WERI-Rb-1 (cell line): ENCODE measurements at regions not wholly inside any gene's neighbourhood (a gene's known extent, or its start where the extent isn't known, plus 50 kb on each side); places are given as distances from the start of the nearest gene placed in this dataset.

Source experiments
- DNase-seq: peaks from one replicate; pipeline ENCODE4 v3.0.0-alpha.2; 2020
- H3K27ac ChIP-seq: fragments of 250-450 bp; sonication (Bioruptor Pico); 2 replicates; pipeline ENCODE4 v1.5.1; 2020; ENCODE audit warnings: mild to moderate bottlenecking, moderate library complexity
- H3K27me3 ChIP-seq: fragments of 250-450 bp; sonication (Bioruptor Pico); 2 replicates; pipeline ENCODE4 v1.5.1; 2021; ENCODE audit warnings: mild to moderate bottlenecking, low read depth, moderate library complexity; ENCODE audit not compliant: insufficient read depth, severe bottlenecking
- H3K36me3 ChIP-seq: fragments of 250-450 bp; sonication (Bioruptor Pico); 2 replicates; pipeline ENCODE4 v1.5.1; 2020; ENCODE audit warnings: mild to moderate bottlenecking, moderate library complexity
- H3K4me3 ChIP-seq: 2 replicates; pipeline ENCODE4 v1.5.1; 2011; ENCODE audit warnings: low read depth, mild to moderate bottlenecking, control low read depth, low read length
- H3K9me3 ChIP-seq: fragments of 250-450 bp; sonication (Bioruptor Pico); 2 replicates; pipeline ENCODE4 v1.5.1; 2021; ENCODE audit warnings: mild to moderate bottlenecking, moderate library complexity; ENCODE audit not compliant: severe bottlenecking
- CTCF ChIP-seq: IDR thresholded peaks from 2 replicates; pipeline ENCODE4 v1.5.1; 2011; ENCODE audit warnings: low read depth, mild to moderate bottlenecking, control low read depth, inconsistent platforms, low read length

GRCh38 chr12:110992909-110993308 is 72.5 kb upstream of the MYL2 start:
- H3K27ac ChIP-seq: no peak overlapping the region
- DNase-seq: no peak

GRCh38 chr12:110983811-110984210 is 63.4 kb upstream of the MYL2 start:
- Histone ChIP-seq H3K4me3 (no peak overlapping the region), H3K36me3 (no peaks in the 10 kb centered on the region), H3K27ac (no peak overlapping the region), H3K27me3 (no peaks in the 10 kb centered on the region), H3K9me3 (no peaks in the 10 kb centered on the region)
- DNase-seq: no peak
- TF ChIP-seq CTCF: no peak

More at GRCh38 chr12:110992909-110993308, 72.5 kb upstream of the MYL2 start:
- TF ChIP-seq CTCF: no peak
- Histone ChIP-seq H3K36me3 (no peaks in the 10 kb centered on the region), H3K27me3 (no peaks in the 10 kb centered on the region), H3K4me3 (no peak overlapping the region), H3K9me3 (peaks cover 8% of the 10 kb centered on the region)

GRCh38 chr12:110972866-110973265 is 52.5 kb upstream of the MYL2 start:
- TF ChIP-seq CTCF: no peak
- Histone ChIP-seq H3K36me3 (no peaks in the 10 kb centered on the region), H3K9me3 (peaks cover 10% of the 10 kb centered on the region), H3K27ac (no peak overlapping the region), H3K4me3 (no peak overlapping the region), H3K27me3 (no peaks in the 10 kb centered on the region)
- DNase-seq: no peak

- Histone ChIP-seq H3K4me3 (no peak overlapping the region), H3K27me3 (no peaks in the 10 kb centered on the region), H3K27ac (no peak overlapping the region), H3K9me3 (peaks cover 10% of the 10 kb centered on the region), H3K36me3 (no peaks in the 10 kb centered on the region)
- no peak for DNase-seq
- no peak for TF ChIP-seq CTCF
These were observed 51.6 kb upstream of the MYL2 start for GRCh38 chr12:110971936-110972335.

GRCh38 chr12:110971189-110971920 is 51.0 kb upstream of the MYL2 start:
- Histone ChIP-seq H3K27ac (no peak overlapping the region), H3K4me3 (no peak overlapping the region), H3K36me3 (no peaks in the 10 kb centered on the region), H3K27me3 (no peaks in the 10 kb centered on the region), H3K9me3 (peaks cover 7% of the 10 kb centered on the region)
- DNase-seq: no peak
- TF ChIP-seq CTCF: no peak
